HEK293 (cell line): ENCODE measurements at regions not wholly inside any gene's neighbourhood (a gene's known extent, or its start where the extent isn't known, plus 50 kb on each side); places are given as distances from the start of the nearest gene placed in this dataset.

Source experiments
- CTCF ChIA-PET: fragments of 350-600 bp; formaldehyde crosslinking; extraction: SDS; loops from one replicate; lab custom pipeline; 2021; ENCODE audit warnings: antibody characterized with exemption; lab: Yijun Ruan, JAX
- POLR2A ChIA-PET: fragments of 300-600 bp; formaldehyde crosslinking; extraction: SDS; loops from one replicate; lab custom pipeline; 2020; ENCODE audit warnings: antibody characterized with exemption, inconsistent platforms; lab: Yijun Ruan, JAX
- H3K27ac ChIP-seq: fragments of 200-500 bp; sonication (Bioruptor generic); 2 replicates; pipeline ENCODE4 v1.5.1; 2014; ENCODE audit warnings: low read depth, low read length, control low read depth, inconsistent platforms; ENCODE audit errors: extremely low read depth
- H3K36me3 ChIP-seq, 2 experiments: fragments of 200-500 bp in 1 of 2; sonication (Bioruptor generic) in 1 of 2; 1 replicate in 1 of 2; 2 replicates in 1 of 2; pipeline ENCODE4 v1.5.1; 2014 to 2017; ENCODE audit warnings: inconsistent platforms in 2 of 2, low read length in 2 of 2; ENCODE audit not compliant: control insufficient read depth in 2 of 2, insufficient read depth in 1 of 2
- H3K4me1 ChIP-seq: fragments of 200-500 bp; sonication (Bioruptor generic); 2 replicates; pipeline ENCODE4 v1.5.1; 2014; ENCODE audit warnings: mild to moderate bottlenecking, low read length, inconsistent platforms; ENCODE audit not compliant: control insufficient read depth, insufficient read depth
- H3K4me3 ChIP-seq: 2 replicates; pipeline ENCODE4 v1.5.1; 2011; ENCODE audit warnings: low read depth, mild to moderate bottlenecking, control low read depth, low read length, moderate library complexity
- H3K9me3 ChIP-seq: fragments of 200-500 bp; sonication (Bioruptor generic); 2 replicates; pipeline ENCODE4 v1.5.1; 2014; ENCODE audit warnings: low read depth, low read length, inconsistent platforms; ENCODE audit not compliant: control insufficient read depth, insufficient read depth
- KLF8 ChIP-seq: fragments of 450-650 bp; formaldehyde crosslinking; IDR thresholded peaks from 2 replicates; pipeline ENCODE4 v1.5.1; 2016; ENCODE audit warnings: missing biosample characterization, missing genetic modification characterization
- RBAK ChIP-seq: fragments of 450-650 bp; formaldehyde crosslinking; IDR thresholded peaks from 2 replicates; pipeline ENCODE4 v1.5.1; 2016; ENCODE audit warnings: missing biosample characterization, missing genetic modification characterization
- SCRT1 ChIP-seq: fragments of 450-650 bp; formaldehyde crosslinking; IDR thresholded peaks from 2 replicates; pipeline ENCODE4 v1.5.1; 2016; ENCODE audit warnings: missing biosample characterization, missing genetic modification characterization, borderline replicate concordance
- SETDB1 ChIP-seq: IDR thresholded peaks from one replicate; pipeline ENCODE4 v1.6.1; 2017; ENCODE audit warnings: mild to moderate bottlenecking, low read length, moderate library complexity, mixed read lengths; ENCODE audit not compliant: insufficient read length
- TCF7L2 ChIP-seq: IDR thresholded peaks from 2 replicates; pipeline ENCODE4 v1.6.1; 2011; ENCODE audit warnings: low read depth, mild to moderate bottlenecking, inconsistent platforms, low read length, moderate library complexity, borderline replicate concordance
- YY1 ChIP-seq: fragments of 450-650 bp; formaldehyde crosslinking; IDR thresholded peaks from 2 replicates; pipeline ENCODE4 v1.5.1; 2018; ENCODE audit warnings: missing biosample characterization, missing genetic modification characterization
- ZBTB20 ChIP-seq: fragments of 450-650 bp; formaldehyde crosslinking; IDR thresholded peaks from 2 replicates; pipeline ENCODE4 v1.5.1; 2016; ENCODE audit warnings: missing biosample characterization, missing genetic modification characterization
- ZFHX2 ChIP-seq: fragments of 450-650 bp; formaldehyde crosslinking; conservative IDR thresholded peaks from 2 replicates; pipeline ENCODE4 v1.5.1; 2016; ENCODE audit warnings: missing biosample characterization, missing genetic modification characterization
- ZNF223 ChIP-seq: fragments of 450-650 bp; formaldehyde crosslinking; IDR thresholded peaks from 2 replicates; pipeline ENCODE4 v1.5.1; 2016; ENCODE audit warnings: missing biosample characterization, missing genetic modification characterization
- ZNF292 ChIP-seq: fragments of 450-650 bp; formaldehyde crosslinking; IDR thresholded peaks from 2 replicates; pipeline ENCODE4 v1.5.1; 2016; ENCODE audit warnings: low read depth, missing biosample characterization, missing genetic modification characterization, borderline replicate concordance
- ZNF311 ChIP-seq: fragments of 450-650 bp; formaldehyde crosslinking; IDR thresholded peaks from 2 replicates; pipeline ENCODE4 v1.5.1; 2017; ENCODE audit warnings: missing biosample characterization, missing genetic modification characterization, borderline replicate concordance
- ZNF404 ChIP-seq: fragments of 450-650 bp; formaldehyde crosslinking; IDR thresholded peaks from 2 replicates; pipeline ENCODE4 v1.5.1; 2017; ENCODE audit warnings: missing biosample characterization, missing genetic modification characterization
- ZNF473 ChIP-seq: fragments of 450-650 bp; formaldehyde crosslinking; IDR thresholded peaks from 2 replicates; pipeline ENCODE4 v1.5.1; 2017; ENCODE audit warnings: missing biosample characterization, missing genetic modification characterization
- ZNF555 ChIP-seq: fragments of 450-650 bp; formaldehyde crosslinking; conservative IDR thresholded peaks from 2 replicates; pipeline ENCODE4 v1.5.1; 2017; ENCODE audit warnings: missing biosample characterization, mild to moderate bottlenecking, missing genetic modification characterization, inconsistent platforms
- ZNF558 ChIP-seq: fragments of 450-650 bp; formaldehyde crosslinking; IDR thresholded peaks from 2 replicates; pipeline ENCODE4 v1.5.1; 2016; ENCODE audit warnings: missing biosample characterization, missing genetic modification characterization
- ZNF664 ChIP-seq: fragments of 450-650 bp; formaldehyde crosslinking; IDR thresholded peaks from 2 replicates; pipeline ENCODE4 v1.5.1; 2016; ENCODE audit warnings: missing biosample characterization, missing genetic modification characterization
- ZNF701 ChIP-seq: fragments of 450-650 bp; formaldehyde crosslinking; IDR thresholded peaks from 2 replicates; pipeline ENCODE4 v1.5.1; 2016; ENCODE audit warnings: missing biosample characterization, missing genetic modification characterization
- ZNF747 ChIP-seq: fragments of 450-650 bp; formaldehyde crosslinking; IDR thresholded peaks from 2 replicates; pipeline ENCODE4 v1.5.1; 2016; ENCODE audit warnings: missing biosample characterization, missing genetic modification characterization
- ZSCAN16 ChIP-seq: fragments of 450-650 bp; formaldehyde crosslinking; IDR thresholded peaks from 2 replicates; pipeline ENCODE4 v1.5.1; 2016; ENCODE audit warnings: missing biosample characterization, missing genetic modification characterization
- TF ChIP-seq, protein P1 (sequence below): fragments of 450-650 bp; formaldehyde crosslinking; optimal IDR thresholded peaks from 2 replicates; pipeline ENCODE3; 2016; ENCODE audit warnings: missing biosample characterization, mild to moderate bottlenecking, missing genetic modification characterization
- TF ChIP-seq, protein P2 (sequence below): fragments of 450-650 bp; formaldehyde crosslinking; IDR thresholded peaks from 2 replicates; pipeline ENCODE4 v1.5.1; 2016; ENCODE audit warnings: missing biosample characterization, missing genetic modification characterization
- TF ChIP-seq, protein P3 (sequence below): fragments of 450-650 bp; formaldehyde crosslinking; IDR thresholded peaks from 2 replicates; pipeline ENCODE4 v1.5.1; 2016; ENCODE audit warnings: missing biosample characterization, missing genetic modification characterization
- TF ChIP-seq, protein P4 (sequence below): fragments of 450-650 bp; formaldehyde crosslinking; IDR thresholded peaks from 2 replicates; pipeline ENCODE4 v1.5.1; 2016; ENCODE audit warnings: missing biosample characterization, missing genetic modification characterization

DNA sequence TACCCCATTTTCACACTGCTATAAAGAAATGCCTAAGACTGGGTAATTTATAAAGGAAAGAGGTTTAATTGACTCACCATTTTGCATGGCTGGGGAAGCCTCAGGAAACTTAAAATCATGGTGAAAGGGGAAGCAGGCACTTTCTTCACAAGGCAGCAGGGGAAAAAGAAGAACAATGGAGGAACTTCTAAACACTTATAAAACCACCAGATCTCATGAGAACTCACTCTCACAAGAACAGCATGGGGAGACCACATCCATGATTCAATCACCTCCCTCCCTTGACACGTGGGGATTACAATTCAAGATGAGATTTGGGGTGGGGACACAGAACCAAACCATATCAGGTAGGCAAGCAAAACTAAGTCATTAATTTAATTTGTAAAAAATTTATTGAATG is 343.2 kb downstream of the FRK start:
- Histone ChIP-seq H3K36me3 (no peaks in the 10 kb centered on the region), H3K9me3 (no peaks in the 10 kb centered on the region), H3K4me1 (no peaks in the 10 kb centered on the region), H3K4me3 (no peak overlapping the region), H3K27ac (no peak overlapping the region)
- ChIA-PET CTCF (interaction anchor here (0.9 to 1.1 kb wide), 2 partner anchors 22 to 179 kb away, joined by 3 read pairs; no protein-coding TSS in a partner anchor), POLR2A (no interaction called here)
- no peak for TF ChIP-seq ZNF311 (tag by site-specific recombination)
- TF ChIP-seq SCRT1 (tag by site-specific recombination): no peak
- TF ChIP-seq ZNF558 (tag by site-specific recombination): no peak
- TF ChIP-seq, protein P1, sequence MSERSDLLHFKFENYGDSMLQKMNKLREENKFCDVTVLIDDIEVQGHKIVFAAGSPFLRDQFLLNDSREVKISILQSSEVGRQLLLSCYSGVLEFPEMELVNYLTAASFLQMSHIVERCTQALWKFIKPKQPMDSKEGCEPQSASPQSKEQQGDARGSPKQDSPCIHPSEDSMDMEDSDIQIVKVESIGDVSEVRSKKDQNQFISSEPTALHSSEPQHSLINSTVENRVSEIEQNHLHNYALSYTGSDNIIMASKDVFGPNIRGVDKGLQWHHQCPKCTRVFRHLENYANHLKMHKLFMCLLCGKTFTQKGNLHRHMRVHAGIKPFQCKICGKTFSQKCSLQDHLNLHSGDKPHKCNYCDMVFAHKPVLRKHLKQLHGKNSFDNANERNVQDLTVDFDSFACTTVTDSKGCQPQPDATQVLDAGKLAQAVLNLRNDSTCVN (tag by site-specific recombination): no peak
- no peak for TF ChIP-seq KLF8 (tag by site-specific recombination)
- no peak for TF ChIP-seq SETDB1
- no peak for TF ChIP-seq TCF7L2
- no peak for TF ChIP-seq ZSCAN16 (tag by site-specific recombination)
- no peak for TF ChIP-seq RBAK (tag by site-specific recombination)
- TF ChIP-seq ZNF555: no peak
- TF ChIP-seq, protein P2, sequence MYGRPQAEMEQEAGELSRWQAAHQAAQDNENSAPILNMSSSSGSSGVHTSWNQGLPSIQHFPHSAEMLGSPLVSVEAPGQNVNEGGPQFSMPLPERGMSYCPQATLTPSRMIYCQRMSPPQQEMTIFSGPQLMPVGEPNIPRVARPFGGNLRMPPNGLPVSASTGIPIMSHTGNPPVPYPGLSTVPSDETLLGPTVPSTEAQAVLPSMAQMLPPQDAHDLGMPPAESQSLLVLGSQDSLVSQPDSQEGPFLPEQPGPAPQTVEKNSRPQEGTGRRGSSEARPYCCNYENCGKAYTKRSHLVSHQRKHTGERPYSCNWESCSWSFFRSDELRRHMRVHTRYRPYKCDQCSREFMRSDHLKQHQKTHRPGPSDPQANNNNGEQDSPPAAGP: no peak
- no peak for TF ChIP-seq YY1 (tag by site-specific recombination)
- no peak for TF ChIP-seq ZNF664 (tag by site-specific recombination)
- TF ChIP-seq ZFHX2 (tag by site-specific recombination): no peak

DNA sequence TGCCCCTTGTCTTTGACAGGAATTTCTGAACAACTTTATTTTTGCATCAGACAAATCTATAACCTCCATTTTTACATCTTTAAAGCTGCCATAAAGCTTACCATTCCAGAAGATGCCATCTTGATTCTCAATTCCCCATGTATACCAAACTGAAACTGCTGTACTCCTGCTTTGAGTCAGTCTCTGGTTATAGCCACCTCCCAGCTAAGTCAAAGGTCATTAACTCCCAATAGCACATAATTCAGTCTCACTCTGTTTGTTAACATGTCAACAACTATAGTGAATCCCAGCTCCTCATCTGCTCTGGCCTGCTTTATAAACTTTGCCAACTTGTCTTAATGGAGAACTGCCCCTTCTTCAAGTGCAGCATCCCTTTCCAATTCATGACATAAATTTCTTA is 343.6 kb downstream of the FRK start:
- no peaks in the 10 kb centered on the region for H3K9me3 ChIP-seq
- H3K4me3 ChIP-seq: no peak overlapping the region
- no peak overlapping the region for H3K27ac ChIP-seq
- no peak for TF ChIP-seq ZBTB20 (tag by site-specific recombination)
- H3K36me3 ChIP-seq: no peaks in the 10 kb centered on the region
- CTCF ChIA-PET: interaction anchor here (0.9 to 1.1 kb wide), 2 partner anchors 22 to 179 kb away, joined by 3 read pairs; no protein-coding TSS in a partner anchor
- H3K4me1 ChIP-seq: no peaks in the 10 kb centered on the region
- POLR2A ChIA-PET: no interaction called here

DNA sequence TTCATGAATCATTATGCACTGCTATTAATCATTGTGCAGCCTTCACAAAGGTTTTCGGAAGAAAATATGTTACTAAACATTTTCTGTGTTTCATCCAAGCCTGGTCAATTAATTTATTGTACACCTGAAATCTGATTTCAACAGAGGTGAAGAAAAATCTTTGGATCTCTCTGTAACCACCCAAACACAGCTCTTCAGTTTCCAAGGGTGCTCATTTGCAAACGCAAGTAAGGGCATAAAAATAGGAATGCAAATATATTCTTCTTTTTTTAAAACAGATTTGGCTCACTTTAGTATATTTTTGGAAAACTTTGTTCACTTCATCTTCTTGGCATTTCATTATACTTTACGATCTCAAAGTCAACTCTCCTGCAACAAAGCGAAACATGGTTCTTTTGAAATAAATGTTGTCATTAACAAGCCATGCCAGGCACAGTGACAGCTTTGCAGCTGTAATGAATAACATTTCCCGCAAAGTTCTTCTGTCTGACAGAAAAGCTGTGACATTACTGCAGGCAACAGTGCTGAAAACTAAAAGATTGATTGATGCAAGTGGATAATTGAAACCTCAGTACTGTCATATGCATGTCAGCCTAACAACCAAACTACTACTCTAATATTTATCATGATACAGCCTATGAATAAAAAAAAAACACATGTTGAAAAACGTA is 348.3 kb downstream of the FRK start:
- ChIA-PET CTCF (no interaction called here), POLR2A (no interaction called here)
- TF ChIP-seq ZNF701 (tag by site-specific recombination): no peak
- TF ChIP-seq ZNF473 (tag by site-specific recombination): no peak
- TF ChIP-seq, protein P3, sequence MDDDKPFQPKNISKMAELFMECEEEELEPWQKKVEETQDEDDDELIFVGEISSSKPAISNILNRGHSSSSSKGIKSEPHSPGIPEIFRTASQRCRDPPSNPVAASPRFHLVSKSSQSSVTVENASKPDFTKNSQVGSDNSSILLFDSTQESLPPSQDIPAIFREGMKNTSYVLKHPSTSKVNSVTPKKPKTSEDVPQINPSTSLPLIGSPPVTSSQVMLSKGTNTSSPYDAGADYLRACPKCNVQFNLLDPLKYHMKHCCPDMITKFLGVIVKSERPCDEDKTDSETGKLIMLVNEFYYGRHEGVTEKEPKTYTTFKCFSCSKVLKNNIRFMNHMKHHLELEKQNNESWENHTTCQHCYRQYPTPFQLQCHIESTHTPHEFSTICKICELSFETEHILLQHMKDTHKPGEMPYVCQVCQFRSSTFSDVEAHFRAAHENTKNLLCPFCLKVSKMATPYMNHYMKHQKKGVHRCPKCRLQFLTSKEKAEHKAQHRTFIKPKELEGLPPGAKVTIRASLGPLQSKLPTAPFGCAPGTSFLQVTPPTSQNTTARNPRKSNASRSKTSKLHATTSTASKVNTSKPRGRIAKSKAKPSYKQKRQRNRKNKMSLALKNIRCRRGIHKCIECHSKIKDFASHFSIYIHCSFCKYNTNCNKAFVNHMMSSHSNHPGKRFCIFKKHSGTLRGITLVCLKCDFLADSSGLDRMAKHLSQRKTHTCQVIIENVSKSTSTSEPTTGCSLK (tag by site-specific recombination): no peak
- TF ChIP-seq, protein P4, sequence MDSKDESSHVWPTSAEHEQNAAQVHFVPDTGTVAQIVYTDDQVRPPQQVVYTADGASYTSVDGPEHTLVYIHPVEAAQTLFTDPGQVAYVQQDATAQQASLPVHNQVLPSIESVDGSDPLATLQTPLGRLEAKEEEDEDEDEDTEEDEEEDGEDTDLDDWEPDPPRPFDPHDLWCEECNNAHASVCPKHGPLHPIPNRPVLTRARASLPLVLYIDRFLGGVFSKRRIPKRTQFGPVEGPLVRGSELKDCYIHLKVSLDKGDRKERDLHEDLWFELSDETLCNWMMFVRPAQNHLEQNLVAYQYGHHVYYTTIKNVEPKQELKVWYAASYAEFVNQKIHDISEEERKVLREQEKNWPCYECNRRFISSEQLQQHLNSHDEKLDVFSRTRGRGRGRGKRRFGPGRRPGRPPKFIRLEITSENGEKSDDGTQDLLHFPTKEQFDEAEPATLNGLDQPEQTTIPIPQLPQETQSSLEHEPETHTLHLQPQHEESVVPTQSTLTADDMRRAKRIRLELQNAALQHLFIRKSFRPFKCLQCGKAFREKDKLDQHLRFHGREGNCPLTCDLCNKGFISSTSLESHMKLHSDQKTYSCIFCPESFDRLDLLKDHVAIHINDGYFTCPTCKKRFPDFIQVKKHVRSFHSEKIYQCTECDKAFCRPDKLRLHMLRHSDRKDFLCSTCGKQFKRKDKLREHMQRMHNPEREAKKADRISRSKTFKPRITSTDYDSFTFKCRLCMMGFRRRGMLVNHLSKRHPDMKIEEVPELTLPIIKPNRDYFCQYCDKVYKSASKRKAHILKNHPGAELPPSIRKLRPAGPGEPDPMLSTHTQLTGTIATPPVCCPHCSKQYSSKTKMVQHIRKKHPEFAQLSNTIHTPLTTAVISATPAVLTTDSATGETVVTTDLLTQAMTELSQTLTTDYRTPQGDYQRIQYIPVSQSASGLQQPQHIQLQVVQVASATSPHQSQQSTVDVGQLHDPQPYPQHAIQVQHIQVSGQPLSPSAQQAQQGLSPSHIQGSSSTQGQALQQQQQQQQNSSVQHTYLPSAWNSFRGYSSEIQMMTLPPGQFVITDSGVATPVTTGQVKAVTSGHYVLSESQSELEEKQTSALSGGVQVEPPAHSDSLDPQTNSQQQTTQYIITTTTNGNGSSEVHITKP: no peak
- TF ChIP-seq ZNF292 (tag by site-specific recombination): no peak
- no peak for TF ChIP-seq ZNF223
- no peak for TF ChIP-seq ZNF404 (tag by site-specific recombination)
- no peak for TF ChIP-seq ZNF747 (tag by site-specific recombination)

More for the DNA sequence above, 348.3 kb downstream of the FRK start:
- Histone ChIP-seq H3K9me3 (no peaks in the 10 kb centered on the region), H3K36me3 (no peaks in the 10 kb centered on the region), H3K4me1 (no peaks in the 10 kb centered on the region), H3K27ac (no peak overlapping the region), H3K4me3 (no peak overlapping the region)
